ENCODE measurements at regions not wholly inside any gene's neighbourhood (a gene's known extent, or its start where the extent isn't known, plus 50 kb on each side); places are given as distances from the start of the nearest gene placed in this dataset.

DNA sequence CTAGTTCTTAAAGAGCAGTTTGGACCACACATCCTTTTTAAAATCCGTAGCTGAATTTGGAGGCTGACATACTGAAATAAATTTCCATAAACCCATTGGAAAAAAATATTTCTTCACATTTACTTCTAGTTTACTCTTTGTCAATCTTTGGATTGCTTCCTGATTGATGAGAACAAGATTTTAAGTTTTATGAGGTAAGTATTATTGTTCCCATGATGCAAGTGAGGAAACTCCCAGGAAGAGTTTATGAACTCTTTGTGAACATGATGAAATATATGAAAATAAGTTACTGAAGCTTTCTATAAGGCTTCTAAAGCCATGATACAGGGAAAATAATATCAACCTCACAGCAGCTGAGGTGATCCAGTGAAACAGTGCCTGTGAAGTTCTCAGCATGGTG, 320.0 kb downstream of the GJA1 start:
- TF ChIP-seq, protein P1, sequence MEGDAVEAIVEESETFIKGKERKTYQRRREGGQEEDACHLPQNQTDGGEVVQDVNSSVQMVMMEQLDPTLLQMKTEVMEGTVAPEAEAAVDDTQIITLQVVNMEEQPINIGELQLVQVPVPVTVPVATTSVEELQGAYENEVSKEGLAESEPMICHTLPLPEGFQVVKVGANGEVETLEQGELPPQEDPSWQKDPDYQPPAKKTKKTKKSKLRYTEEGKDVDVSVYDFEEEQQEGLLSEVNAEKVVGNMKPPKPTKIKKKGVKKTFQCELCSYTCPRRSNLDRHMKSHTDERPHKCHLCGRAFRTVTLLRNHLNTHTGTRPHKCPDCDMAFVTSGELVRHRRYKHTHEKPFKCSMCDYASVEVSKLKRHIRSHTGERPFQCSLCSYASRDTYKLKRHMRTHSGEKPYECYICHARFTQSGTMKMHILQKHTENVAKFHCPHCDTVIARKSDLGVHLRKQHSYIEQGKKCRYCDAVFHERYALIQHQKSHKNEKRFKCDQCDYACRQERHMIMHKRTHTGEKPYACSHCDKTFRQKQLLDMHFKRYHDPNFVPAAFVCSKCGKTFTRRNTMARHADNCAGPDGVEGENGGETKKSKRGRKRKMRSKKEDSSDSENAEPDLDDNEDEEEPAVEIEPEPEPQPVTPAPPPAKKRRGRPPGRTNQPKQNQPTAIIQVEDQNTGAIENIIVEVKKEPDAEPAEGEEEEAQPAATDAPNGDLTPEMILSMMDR (conservative IDR thresholded peaks at IDR 0.05; ENCODE audit: low read depth, low read length): no peak
- TF ChIP-seq EZH2phosphoT487 (IDR thresholded peaks at IDR 0.05; ENCODE audit: borderline replicate concordance, low read length): no peak
- no peak for TF ChIP-seq EZH2 (IDR thresholded peaks at IDR 0.05; ENCODE audit: low read length, unreplicated experiment)

Measured in PC-3 (cell line).